Peyer's patch (tissue), 4 donors: ENCODE measurements at regions not wholly inside any gene's neighbourhood (a gene's known extent, or its start where the extent isn't known, plus 50 kb on each side); places are given as distances from the start of the nearest gene placed in this dataset.

ENCODE experiments used
- DNase-seq, 3 donors: peaks; one replicate each; pipeline ENCODE4 v3.0.0-alpha.2; 2017 to 2019
- H3K27ac ChIP-seq, 4 donors: fragments of 200-600 bp; sonication (generic); one replicate each; pipeline ENCODE4 v1.5.1; 2016 to 2019
- H3K27me3 ChIP-seq, 2 donors: fragments of 200-600 bp; sonication (generic); one replicate each; pipeline ENCODE4 v1.5.1; 2019
- H3K36me3 ChIP-seq, 3 donors: fragments of 200-600 bp; sonication (generic); one replicate each; pipeline ENCODE4 v1.5.1; 2016 to 2019
- H3K4me1 ChIP-seq, 4 donors: fragments of 200-600 bp; sonication (generic); one replicate each; pipeline ENCODE4 v1.5.1; 2016 to 2019
- H3K4me3 ChIP-seq, 4 donors: fragments of 200-600 bp; sonication (generic); 1 replicate in 3 of 4; 2 replicates in 1 of 4; pipeline ENCODE4 v1.5.1; 2016 to 2019; ENCODE audit warnings: mild to moderate bottlenecking in 1 of 4
- H3K9me3 ChIP-seq, 4 donors: fragments of 200-600 bp; sonication (generic); one replicate each; pipeline ENCODE4 v1.5.1; 2016 to 2019; ENCODE audit warnings: mild to moderate bottlenecking in 1 of 4
- POLR2A ChIP-seq, 2 donors: fragments of 450-650 bp; IDR thresholded peaks; one replicate each; pipeline ENCODE4 v1.5.1; 2017; ENCODE audit warnings: antibody characterized with exemption in 2 of 2, mild to moderate bottlenecking in 2 of 2, moderate library complexity in 2 of 2
- TF ChIP-seq, protein P1 (sequence below), 6 experiments: fragments of 450-650 bp in 4 of 6; fragments of 200-600 bp in 2 of 6; sonication (generic) in 1 of 6; IDR thresholded peaks; one replicate each; pipeline ENCODE4 v1.5.1; 2017 to 2019; ENCODE audit warnings: antibody characterized with exemption in 6 of 6, mild to moderate bottlenecking in 3 of 6, moderate library complexity in 1 of 6

DNA sequence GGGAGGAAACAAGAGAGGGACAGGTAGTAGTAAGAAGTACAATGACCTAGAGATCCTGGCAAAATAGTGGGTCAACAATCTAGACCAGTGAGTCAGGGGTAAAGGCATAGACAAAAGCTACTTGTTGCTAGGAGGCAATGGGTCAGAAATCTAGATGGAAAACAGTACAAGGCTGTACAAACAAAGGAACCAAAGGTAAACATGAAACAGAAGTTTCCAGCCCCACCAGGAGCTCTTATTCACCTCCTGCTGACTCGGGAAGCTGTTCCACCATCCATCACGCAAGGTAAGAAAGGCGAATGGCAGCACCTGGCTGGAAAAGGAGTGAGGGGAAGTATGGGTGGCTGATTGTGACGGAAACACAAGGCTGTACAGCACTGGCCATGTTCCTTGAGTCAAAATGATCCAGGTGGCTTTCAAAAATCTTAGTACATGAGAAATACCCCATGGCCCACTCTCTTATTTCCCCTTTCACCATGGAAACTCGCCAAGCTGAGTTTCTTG lies 70.5 kb upstream of the RAI14 start:
- TF ChIP-seq POLR2A (IDR thresholded peaks at IDR 0.05), result no peak
- TF ChIP-seq, protein P1, sequence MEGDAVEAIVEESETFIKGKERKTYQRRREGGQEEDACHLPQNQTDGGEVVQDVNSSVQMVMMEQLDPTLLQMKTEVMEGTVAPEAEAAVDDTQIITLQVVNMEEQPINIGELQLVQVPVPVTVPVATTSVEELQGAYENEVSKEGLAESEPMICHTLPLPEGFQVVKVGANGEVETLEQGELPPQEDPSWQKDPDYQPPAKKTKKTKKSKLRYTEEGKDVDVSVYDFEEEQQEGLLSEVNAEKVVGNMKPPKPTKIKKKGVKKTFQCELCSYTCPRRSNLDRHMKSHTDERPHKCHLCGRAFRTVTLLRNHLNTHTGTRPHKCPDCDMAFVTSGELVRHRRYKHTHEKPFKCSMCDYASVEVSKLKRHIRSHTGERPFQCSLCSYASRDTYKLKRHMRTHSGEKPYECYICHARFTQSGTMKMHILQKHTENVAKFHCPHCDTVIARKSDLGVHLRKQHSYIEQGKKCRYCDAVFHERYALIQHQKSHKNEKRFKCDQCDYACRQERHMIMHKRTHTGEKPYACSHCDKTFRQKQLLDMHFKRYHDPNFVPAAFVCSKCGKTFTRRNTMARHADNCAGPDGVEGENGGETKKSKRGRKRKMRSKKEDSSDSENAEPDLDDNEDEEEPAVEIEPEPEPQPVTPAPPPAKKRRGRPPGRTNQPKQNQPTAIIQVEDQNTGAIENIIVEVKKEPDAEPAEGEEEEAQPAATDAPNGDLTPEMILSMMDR (IDR thresholded peaks at IDR 0.05), result no peak
- no peak for DNase-seq
- H3K27ac ChIP-seq, result peak overlapping the region in 1 of 4 donors; percentile 7

DNA sequence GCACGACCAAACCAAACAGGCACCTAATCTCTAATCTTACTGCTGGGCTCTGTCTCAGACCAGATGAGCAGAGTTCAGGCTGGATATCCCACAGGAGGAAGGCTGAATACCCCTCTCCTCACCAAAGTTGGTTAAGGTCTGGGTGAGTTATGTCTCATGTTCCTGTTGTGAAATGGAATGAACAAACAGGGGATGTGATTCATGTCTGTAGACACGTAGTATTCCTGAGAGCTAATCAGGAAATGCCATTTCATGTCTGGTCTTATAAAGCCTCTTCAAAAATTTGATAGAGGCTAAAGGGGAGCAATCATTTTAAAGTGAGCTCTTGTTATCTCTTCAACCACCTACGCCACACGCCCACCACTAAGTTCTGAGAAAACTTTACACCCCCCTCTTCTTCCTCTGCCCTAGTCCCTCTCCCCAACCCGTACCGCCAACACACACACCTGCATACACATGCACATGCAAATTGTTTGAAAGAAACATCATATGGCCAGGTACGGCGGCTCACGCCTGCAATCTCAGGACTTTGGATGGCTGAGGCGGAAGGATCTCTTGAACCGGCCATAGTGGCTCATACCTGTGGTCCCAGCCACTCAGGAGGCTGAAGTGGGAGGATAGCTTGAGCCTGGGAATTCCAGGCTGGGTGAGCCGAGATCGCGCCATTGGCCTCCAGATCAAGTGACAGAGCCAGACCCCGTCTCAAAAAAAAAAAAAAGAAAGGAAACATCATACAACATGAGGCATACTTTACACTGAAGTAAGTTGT lies 69.8 kb upstream of the RAI14 start:
- no peaks in the 10 kb centered on the region for H3K9me3 ChIP-seq
- no peaks in the 10 kb centered on the region for H3K36me3 ChIP-seq
- no peak for DNase-seq
- no peak overlapping the region for H3K4me3 ChIP-seq
- TF ChIP-seq, protein P1 (IDR thresholded peaks at IDR 0.05), result no peak
- TF ChIP-seq POLR2A (IDR thresholded peaks at IDR 0.05), result no peak
- no peaks in the 10 kb centered on the region for H3K27me3 ChIP-seq
- no peaks in the 10 kb centered on the region for H3K4me1 ChIP-seq
- H3K27ac ChIP-seq, result peak overlapping the region in 1 of 4 donors; percentile 7

More for the DNA sequence above, 70.5 kb upstream of the RAI14 start:
- Histone ChIP-seq H3K27me3 (no peaks in the 10 kb centered on the region), H3K36me3 (no peaks in the 10 kb centered on the region), H3K4me3 (no peak overlapping the region), H3K4me1 (no peaks in the 10 kb centered on the region), H3K9me3 (no peaks in the 10 kb centered on the region)

DNA sequence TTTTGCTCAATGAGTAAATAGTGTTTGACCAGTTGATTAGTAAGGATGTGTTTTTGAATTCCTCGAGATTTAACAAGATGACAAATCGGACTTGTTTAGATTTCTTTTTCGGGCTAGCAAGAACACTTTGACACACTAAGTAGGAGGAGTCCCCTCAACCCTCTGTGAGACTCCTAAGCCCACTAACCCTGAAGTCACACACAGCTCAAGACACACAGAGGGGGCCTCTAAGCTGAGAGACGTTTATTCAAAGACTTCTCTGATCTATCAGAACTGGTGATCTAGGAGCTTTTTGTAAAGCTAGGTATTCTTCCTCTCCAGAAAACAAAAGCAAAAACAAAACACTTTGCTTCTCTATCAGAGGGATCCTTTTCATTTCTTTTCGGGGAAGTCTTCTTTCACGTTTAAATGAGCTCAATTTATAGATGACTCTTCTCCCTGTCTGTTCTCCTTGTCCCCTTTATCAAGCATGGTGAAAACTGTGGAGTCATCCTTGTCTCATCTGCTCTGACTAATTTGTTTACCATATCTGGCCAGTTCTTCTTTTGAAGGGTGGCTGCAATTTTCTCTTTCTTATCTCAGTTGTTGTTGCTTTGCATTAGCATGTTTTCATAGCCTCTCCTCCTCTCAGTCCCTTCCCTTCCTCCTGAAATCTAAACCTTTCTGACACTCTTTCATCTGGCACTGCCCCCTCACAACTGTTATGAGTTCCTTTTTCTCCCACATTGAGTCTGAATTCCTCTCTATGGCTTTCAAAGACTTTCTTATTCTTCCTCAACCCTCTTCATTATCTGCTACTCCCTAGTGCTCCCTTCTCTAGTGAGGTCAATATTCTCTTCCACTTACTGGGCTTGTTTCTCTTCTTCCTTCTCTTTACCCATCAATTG lies 68.5 kb upstream of the RAI14 start:
- Histone ChIP-seq H3K27ac (no peak overlapping the region), H3K9me3 (no peaks in the 10 kb centered on the region), H3K36me3 (no peaks in the 10 kb centered on the region), H3K4me3 (no peak overlapping the region), H3K27me3 (no peaks in the 10 kb centered on the region), H3K4me1 (no peaks in the 10 kb centered on the region)
- no peak for DNase-seq
- TF ChIP-seq, protein P1 (IDR thresholded peaks at IDR 0.05), result no peak
- no peak for TF ChIP-seq POLR2A (IDR thresholded peaks at IDR 0.05)

GRCh38 chr5:34589832-34590231 lies 66.3 kb upstream of the RAI14 start:
- DNase-seq, result no peak
- Histone ChIP-seq H3K9me3 (no peaks in the 10 kb centered on the region), H3K4me3 (no peak overlapping the region), H3K27ac (no peak overlapping the region), H3K36me3 (no peaks in the 10 kb centered on the region), H3K4me1 (no peaks in the 10 kb centered on the region), H3K27me3 (no peaks in the 10 kb centered on the region)
- TF ChIP-seq, protein P1 (IDR thresholded peaks at IDR 0.05), result no peak
- TF ChIP-seq POLR2A (IDR thresholded peaks at IDR 0.05), result no peak

GRCh38 chr5:34591723-34592122 lies 64.4 kb upstream of the RAI14 start:
- TF ChIP-seq POLR2A (IDR thresholded peaks at IDR 0.05), result no peak
- TF ChIP-seq, protein P1 (IDR thresholded peaks at IDR 0.05), result no peak
- no peak overlapping the region for H3K27ac ChIP-seq
- H3K36me3 ChIP-seq, result no peaks in the 10 kb centered on the region
- no peaks in the 10 kb centered on the region for H3K4me1 ChIP-seq
- H3K4me3 ChIP-seq, result no peak overlapping the region
- H3K27me3 ChIP-seq, result no peaks in the 10 kb centered on the region
- no peaks in the 10 kb centered on the region for H3K9me3 ChIP-seq
- DNase-seq, result no peak
